Hematopoietic multipotent progenitor cell treated with erythropoietin and hydrocortisone succinate and interleukin-3 and kit ligand, for 4 days (in vitro differentiated cells): ENCODE measurements at regions not wholly inside any gene's neighbourhood (a gene's known extent, or its start where the extent isn't known, plus 50 kb on each side); places are given as distances from the start of the nearest gene placed in this dataset.
"Not testable (repeated sequence)": the region's sequence is repeated elsewhere in the genome, so short reads cannot be mapped to it uniquely, and the experiment has no call there.

Experiments
- DNase-seq: peaks from one replicate; pipeline ENCODE4 v3.0.0-alpha.2; 2015

- peak; percentile 51 for DNase-seq
Observed at GRCh38 chr10:42177793-42178689, 460.3 kb downstream of the ZNF33B start.

GRCh38 chr10:42177077-42177792 is 461.1 kb downstream of the ZNF33B start:
- peak; percentile 17 for DNase-seq

- DNase-seq: no peak
Observed at GRCh38 chr10:42150428-42151061, 487.8 kb downstream of the ZNF33B start.

- DNase-seq: no peak
Observed at GRCh38 chr10:42149722-42150427, 488.5 kb downstream of the ZNF33B start.

- no peak for DNase-seq
Observed at GRCh38 chr10:42149027-42149700, 489.2 kb downstream of the ZNF33B start.

- not testable (repeated sequence) for DNase-seq
Observed at GRCh38 chr10:42146165-42146564, 492.2 kb downstream of the ZNF33B start.

GRCh38 chr10:42138023-42138422 is 500.3 kb downstream of the ZNF33B start:
- not testable (repeated sequence) for DNase-seq

- DNase-seq: no peak
Observed at GRCh38 chr10:42113158-42113450, 525.3 kb downstream of the ZNF33B start.

- DNase-seq: no peak
Observed at GRCh38 chr10:42112331-42113157, 525.8 kb downstream of the ZNF33B start.

GRCh38 chr10:42111661-42112330 is 526.6 kb downstream of the ZNF33B start:
- DNase-seq: no peak

GRCh38 chr10:42111076-42111475 is 527.3 kb downstream of the ZNF33B start:
- DNase-seq: no peak
